Stomach (tissue), 8 donors: ENCODE measurements at regions not wholly inside any gene's neighbourhood (a gene's known extent, or its start where the extent isn't known, plus 50 kb on each side); places are given as distances from the start of the nearest gene placed in this dataset.
A peak's percentile ranks its signal among the peaks of the same experiment; 100 is the strongest.

ENCODE experiments used
- DNase-seq, 2 donors: peaks; one replicate each; pipeline versions ENCODE4 v3.0.0 to v3.0.0-alpha.2; 2013 to 2019
- H3K27ac ChIP-seq, 5 donors: fragments of 200-600 bp in 4 of 5; sonication (generic) in 4 of 5; one replicate each; pipeline ENCODE4 v1.5.1; 2013 to 2019; ENCODE audit warnings: mild to moderate bottlenecking in 1 of 5, moderate library complexity in 1 of 5
- H3K27me3 ChIP-seq, 3 donors: fragments of 200-600 bp; sonication (generic); one replicate each; pipeline ENCODE4 v1.5.1; 2017 to 2019; ENCODE audit warnings: mixed run types in 1 of 3
- H3K36me3 ChIP-seq, 4 donors: fragments of 200-600 bp; sonication (generic); 1 replicate in 3 of 4; 2 replicates in 1 of 4; pipeline ENCODE4 v1.5.1; 2016 to 2019
- H3K4me1 ChIP-seq, 4 donors: fragments of 200-600 bp; sonication (generic); one replicate each; pipeline ENCODE4 v1.5.1; 2016 to 2019
- H3K4me3 ChIP-seq, 4 donors: fragments of 200-600 bp; sonication (generic) in 3 of 4; one replicate each; pipeline ENCODE4 v1.5.1; 2016 to 2019; ENCODE audit warnings: mild to moderate bottlenecking in 1 of 4
- H3K9me3 ChIP-seq, 4 donors: fragments of 200-600 bp; sonication (generic); one replicate each; pipeline ENCODE4 v1.5.1; 2016 to 2019
- EP300 ChIP-seq: sonication (generic); formaldehyde crosslinking; IDR thresholded peaks from one replicate; pipeline ENCODE4 v1.6.1; 2017; ENCODE audit warnings: antibody characterized with exemption
- POLR2A ChIP-seq, 4 donors: fragments of 450-650 bp; IDR thresholded peaks; one replicate each; pipeline ENCODE4 v1.6.1; 2016; ENCODE audit warnings: antibody characterized with exemption in 4 of 4, control low read depth in 2 of 4, mild to moderate bottlenecking in 1 of 4, moderate library complexity in 1 of 4
- POLR2AphosphoS5 ChIP-seq, 3 donors: sonication (generic); formaldehyde crosslinking; IDR thresholded peaks; one replicate each; pipeline ENCODE4 v1.6.1; 2016; ENCODE audit warnings: antibody characterized with exemption in 3 of 3
- WGBS, 5 donors: extraction: QIAGEN DNeasy Blood & Tissue Kit in 3 of 5; methylation state at CpG; one replicate each; pipeline versions ENCODE4 v1.1.5 to v1.1.7; 2013 to 2018; 5-methylcytosine and 5-hydroxymethylcytosine counted together
- intact Hi-C: fragments of 100-400 bp; cut with DNase I; formaldehyde crosslinking; loops from one replicate; pipeline ENCODE4 v1.15.1; 2023; ENCODE audit warnings: low total_unique reads
- small RNA-seq, 4 donors: library from RNA; depleted of rRNA; stranded (forward); fragments of <200 nt; gene quantifications; one replicate each; pipeline ENCODE3, GENCODE V24; 2016
- TF ChIP-seq, protein P1 (sequence below), 7 experiments: fragments of 450-650 bp in 4 of 7; fragments of 200-600 bp in 3 of 7; sonication (generic) in 3 of 7; IDR thresholded peaks; one replicate each; pipeline ENCODE4 v1.5.1; 2016 to 2019; ENCODE audit warnings: antibody characterized with exemption in 7 of 7, control low read depth in 2 of 7, mild to moderate bottlenecking in 1 of 7
- donor health status: healthy with polysubstance abuse.
- donor health status: Bipolar disorder and iron deficiency.
- donor health status: healthy.

DNA sequence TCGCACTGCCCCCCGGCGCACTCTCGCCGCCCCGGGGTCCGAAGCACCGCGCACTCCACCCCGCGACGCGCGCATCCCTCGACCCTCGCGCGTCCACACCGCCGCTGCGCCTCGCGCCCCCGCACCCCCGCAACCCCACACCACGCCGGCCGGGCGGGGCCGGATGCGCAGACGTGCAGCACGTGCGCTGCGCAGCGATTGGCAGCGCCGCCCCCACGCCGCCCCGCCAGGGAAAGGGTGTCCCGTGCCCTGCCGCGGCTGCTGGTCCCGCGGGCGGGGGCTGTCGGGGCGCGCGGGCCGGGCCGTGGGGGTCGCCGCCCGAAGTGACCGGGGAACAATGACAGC lies 53.7 kb upstream of the KDM7A start:
- WGBS, 5 donors, result 0 to 1% (median 1%) methylated on average over 20 to 55 of the region's 57 CpGs; no CpG with 5 or more reads in 1 of the 5 donors
- peak; percentile 62 to 85 for DNase-seq
- H3K27me3 ChIP-seq, result peaks cover 0 to 9% (median 0%) of the 10 kb centered on the region in 3 donors
- H3K9me3 ChIP-seq, result no peaks in the 10 kb centered on the region
- H3K4me3 ChIP-seq, result peak overlapping the region; percentile 53 to 59 (median 58)
- H3K27ac ChIP-seq, result peak overlapping the region; percentile 84 to 93 (median 87)
- H3K4me1 ChIP-seq, result peaks cover 23 to 45% (median 36%) of the 10 kb centered on the region in 4 donors
- TF ChIP-seq, protein P1, sequence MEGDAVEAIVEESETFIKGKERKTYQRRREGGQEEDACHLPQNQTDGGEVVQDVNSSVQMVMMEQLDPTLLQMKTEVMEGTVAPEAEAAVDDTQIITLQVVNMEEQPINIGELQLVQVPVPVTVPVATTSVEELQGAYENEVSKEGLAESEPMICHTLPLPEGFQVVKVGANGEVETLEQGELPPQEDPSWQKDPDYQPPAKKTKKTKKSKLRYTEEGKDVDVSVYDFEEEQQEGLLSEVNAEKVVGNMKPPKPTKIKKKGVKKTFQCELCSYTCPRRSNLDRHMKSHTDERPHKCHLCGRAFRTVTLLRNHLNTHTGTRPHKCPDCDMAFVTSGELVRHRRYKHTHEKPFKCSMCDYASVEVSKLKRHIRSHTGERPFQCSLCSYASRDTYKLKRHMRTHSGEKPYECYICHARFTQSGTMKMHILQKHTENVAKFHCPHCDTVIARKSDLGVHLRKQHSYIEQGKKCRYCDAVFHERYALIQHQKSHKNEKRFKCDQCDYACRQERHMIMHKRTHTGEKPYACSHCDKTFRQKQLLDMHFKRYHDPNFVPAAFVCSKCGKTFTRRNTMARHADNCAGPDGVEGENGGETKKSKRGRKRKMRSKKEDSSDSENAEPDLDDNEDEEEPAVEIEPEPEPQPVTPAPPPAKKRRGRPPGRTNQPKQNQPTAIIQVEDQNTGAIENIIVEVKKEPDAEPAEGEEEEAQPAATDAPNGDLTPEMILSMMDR (IDR thresholded peaks at IDR 0.05), result no peak
- TF ChIP-seq POLR2AphosphoS5 (IDR thresholded peaks at IDR 0.05), result peak in 2 of 3 donors; percentile 37 to 59
- no peak for TF ChIP-seq EP300
- no peak for TF ChIP-seq POLR2A (IDR thresholded peaks at IDR 0.05)
- no peaks in the 10 kb centered on the region for H3K36me3 ChIP-seq
- intact Hi-C loops, result no loop called here

DNA sequence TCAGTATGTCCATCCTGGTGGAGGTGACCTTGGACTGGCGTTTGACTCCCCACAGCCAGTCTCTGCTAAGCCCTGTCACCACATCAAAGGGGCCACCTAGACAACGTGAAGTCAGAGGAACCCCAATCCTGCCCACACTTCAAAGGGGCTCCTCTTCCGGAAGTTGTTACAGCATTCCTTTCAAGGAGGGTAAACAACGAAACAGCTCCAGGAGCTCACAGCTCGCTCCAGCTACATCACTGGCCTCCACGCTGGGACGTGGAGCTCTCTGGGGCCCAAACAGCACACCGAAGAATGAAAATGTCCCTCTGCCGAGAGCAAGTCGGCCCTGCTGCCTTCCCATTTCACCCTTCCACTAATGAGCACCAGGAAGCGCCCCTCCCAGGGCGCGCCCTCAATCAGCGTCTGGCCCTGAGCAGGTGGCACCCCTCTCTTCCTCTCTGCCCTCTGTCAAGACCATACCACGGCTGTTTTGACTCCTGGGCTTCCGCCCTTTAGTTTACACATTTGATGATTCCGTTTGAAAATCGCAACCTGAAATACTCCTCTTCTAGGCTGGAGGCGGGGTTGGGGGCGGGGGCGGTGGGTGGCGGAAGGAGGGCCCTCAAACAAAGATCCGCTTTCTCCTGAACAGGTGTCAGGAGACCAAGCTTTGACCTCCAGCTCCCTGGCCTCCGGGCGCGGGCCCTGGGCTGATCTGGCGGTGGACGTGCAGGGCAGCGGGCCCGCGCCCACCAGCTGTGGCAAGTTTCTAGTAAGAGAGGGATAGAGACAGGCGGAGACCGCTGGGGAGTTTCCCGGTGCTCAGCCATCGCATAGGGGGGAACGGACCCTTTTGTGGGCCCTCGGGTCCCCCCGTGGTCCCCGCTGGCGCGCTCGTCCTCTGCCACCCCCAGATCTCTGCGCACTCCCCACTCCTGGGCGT lies 53.1 kb upstream of the KDM7A start:
- Histone ChIP-seq H3K9me3 (no peaks in the 10 kb centered on the region), H3K27ac (peak overlapping the region; percentile 84 to 93 (median 87)), H3K36me3 (no peaks in the 10 kb centered on the region), H3K27me3 (peaks cover 0 to 9% (median 0%) of the 10 kb centered on the region in 3 donors), H3K4me3 (peak overlapping the region; percentile 53 to 59 (median 58)), H3K4me1 (peaks cover 23 to 45% (median 36%) of the 10 kb centered on the region in 4 donors)
- TF ChIP-seq POLR2AphosphoS5 (IDR thresholded peaks at IDR 0.05) (peak in 2 of 3 donors; percentile 17 to 51), POLR2A (IDR thresholded peaks at IDR 0.05) (peak in 1 of 4 donors; percentile 4), EP300 (no peak)
- TF ChIP-seq, protein P1 (IDR thresholded peaks at IDR 0.05), result no peak
- intact Hi-C loops, result no loop called here
- WGBS, 5 donors, result 5 to 10% (median 7%) methylated on average over 28 to 44 of the region's 44 CpGs
- peak; percentile 63 to 83 for DNase-seq

DNA sequence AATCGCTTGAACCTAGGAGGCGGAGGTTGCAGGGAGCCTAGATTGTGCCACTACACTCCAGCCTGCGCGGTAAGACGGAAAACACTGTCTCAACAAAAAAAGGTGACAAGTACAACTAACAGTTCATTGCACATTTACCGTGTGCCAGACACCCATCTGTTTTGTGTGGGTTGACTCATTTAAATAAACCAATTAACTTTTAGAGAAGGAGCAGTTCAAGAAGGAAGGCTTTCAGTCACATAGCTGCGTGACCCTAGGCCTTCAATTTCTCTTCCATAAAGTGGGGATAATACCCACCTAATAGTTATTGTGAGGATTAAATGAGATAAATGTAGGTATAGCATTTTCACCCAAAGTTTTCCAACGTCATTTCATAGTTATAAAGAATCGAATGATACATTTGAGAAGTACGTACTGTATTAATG lies 52.3 kb upstream of the KDM7A start:
- TF ChIP-seq POLR2A (IDR thresholded peaks at IDR 0.05) (no peak), POLR2AphosphoS5 (IDR thresholded peaks at IDR 0.05) (no peak), EP300 (no peak)
- TF ChIP-seq, protein P1 (IDR thresholded peaks at IDR 0.05), result no peak
- no peak for DNase-seq
- peak overlapping the region in 4 of 5 donors; percentile 84 to 90 (median 87) for H3K27ac ChIP-seq
- WGBS, 5 donors, result 87 to 96% (median 90%) methylated on average over 10 of the region's 10 CpGs
- no peak overlapping the region for H3K4me3 ChIP-seq
- peaks cover 0 to 9% (median 0%) of the 10 kb centered on the region in 3 donors for H3K27me3 ChIP-seq
- H3K4me1 ChIP-seq, result peaks cover 23 to 45% (median 36%) of the 10 kb centered on the region in 4 donors
- no peaks in the 10 kb centered on the region for H3K9me3 ChIP-seq
- no peaks in the 10 kb centered on the region for H3K36me3 ChIP-seq
- intact Hi-C loops, result no loop called here

Small RNA genes in the stretch of these regions (small RNA-seq; reads per million reads assigned to genes)
- 0 reads per million in 4 donors for gene RNU1-58P
